ENCODE measurements at regions not wholly inside any gene's neighbourhood (a gene's known extent, or its start where the extent isn't known, plus 50 kb on each side); places are given as distances from the start of the nearest gene placed in this dataset.

GRCh38 chr11:94241896-94242295 lies 62.5 kb upstream of the IZUMO1R start:
- TF ChIP-seq, protein P1, sequence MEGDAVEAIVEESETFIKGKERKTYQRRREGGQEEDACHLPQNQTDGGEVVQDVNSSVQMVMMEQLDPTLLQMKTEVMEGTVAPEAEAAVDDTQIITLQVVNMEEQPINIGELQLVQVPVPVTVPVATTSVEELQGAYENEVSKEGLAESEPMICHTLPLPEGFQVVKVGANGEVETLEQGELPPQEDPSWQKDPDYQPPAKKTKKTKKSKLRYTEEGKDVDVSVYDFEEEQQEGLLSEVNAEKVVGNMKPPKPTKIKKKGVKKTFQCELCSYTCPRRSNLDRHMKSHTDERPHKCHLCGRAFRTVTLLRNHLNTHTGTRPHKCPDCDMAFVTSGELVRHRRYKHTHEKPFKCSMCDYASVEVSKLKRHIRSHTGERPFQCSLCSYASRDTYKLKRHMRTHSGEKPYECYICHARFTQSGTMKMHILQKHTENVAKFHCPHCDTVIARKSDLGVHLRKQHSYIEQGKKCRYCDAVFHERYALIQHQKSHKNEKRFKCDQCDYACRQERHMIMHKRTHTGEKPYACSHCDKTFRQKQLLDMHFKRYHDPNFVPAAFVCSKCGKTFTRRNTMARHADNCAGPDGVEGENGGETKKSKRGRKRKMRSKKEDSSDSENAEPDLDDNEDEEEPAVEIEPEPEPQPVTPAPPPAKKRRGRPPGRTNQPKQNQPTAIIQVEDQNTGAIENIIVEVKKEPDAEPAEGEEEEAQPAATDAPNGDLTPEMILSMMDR (IDR thresholded peaks at IDR 0.05; ENCODE audit: poor library complexity, severe bottlenecking) = no peak
- TF ChIP-seq TAF1 (IDR thresholded peaks at IDR 0.05; ENCODE audit: low read depth) (no peak), RAD21 (conservative IDR thresholded peaks at IDR 0.05) (no peak)
